LHCN-M2 (cell line): ENCODE measurements at regions not wholly inside any gene's neighbourhood (a gene's known extent, or its start where the extent isn't known, plus 50 kb on each side); places are given as distances from the start of the nearest gene placed in this dataset.

ENCODE experiments used
- DNase-seq: peaks from one replicate; pipeline ENCODE4 v3.0.0-alpha.2; 2012; ENCODE audit warnings: low read depth

GRCh38 chr1:94617134-94617805 lies 75.7 kb upstream of the F3 start:
- peak; percentile 78 for DNase-seq

GRCh38 chr1:94616506-94616905 lies 74.9 kb upstream of the F3 start:
- DNase-seq = no peak

- no peak for DNase-seq
These were observed 73.4 kb upstream of the F3 start for GRCh38 chr1:94614996-94615395.

GRCh38 chr1:94614168-94614815 lies 72.7 kb upstream of the F3 start:
- no peak for DNase-seq

GRCh38 chr1:94612525-94613204 lies 71.1 kb upstream of the F3 start:
- no peak for DNase-seq

- no peak for DNase-seq
These were observed 70.3 kb upstream of the F3 start for GRCh38 chr1:94611681-94612475.

GRCh38 chr1:94609619-94610018 lies 68.1 kb upstream of the F3 start:
- no peak for DNase-seq

- no peak for DNase-seq
These were observed 67.4 kb upstream of the F3 start for GRCh38 chr1:94608852-94609530.

GRCh38 chr1:94608142-94608851 lies 66.7 kb upstream of the F3 start:
- DNase-seq = no peak

GRCh38 chr1:94607398-94607797 lies 65.8 kb upstream of the F3 start:
- no peak for DNase-seq

GRCh38 chr1:94606471-94606870 lies 64.9 kb upstream of the F3 start:
- DNase-seq = no peak

GRCh38 chr1:94603663-94604062 lies 62.1 kb upstream of the F3 start:
- DNase-seq = no peak

- DNase-seq = no peak
These were observed 61.5 kb upstream of the F3 start for GRCh38 chr1:94602802-94603625.

- peak; percentile 55 for DNase-seq
These were observed 60.8 kb upstream of the F3 start for GRCh38 chr1:94602316-94602715.

- no peak for DNase-seq
These were observed 59.0 kb upstream of the F3 start for GRCh38 chr1:94600556-94600955.

GRCh38 chr1:94599095-94599813 lies 57.7 kb upstream of the F3 start:
- DNase-seq = no peak

GRCh38 chr1:94597701-94598100 lies 56.1 kb upstream of the F3 start:
- peak; percentile 62 for DNase-seq

- DNase-seq = no peak
These were observed 54.7 kb upstream of the F3 start for GRCh38 chr1:94596260-94596659.

GRCh38 chr1:94595658-94596057 lies 54.1 kb upstream of the F3 start:
- peak; percentile 30 for DNase-seq
